GM23248 (cell line): ENCODE measurements at regions not wholly inside any gene's neighbourhood (a gene's known extent, or its start where the extent isn't known, plus 50 kb on each side); places are given as distances from the start of the nearest gene placed in this dataset.

ENCODE experiments used
- DNase-seq: peaks from one replicate; pipeline ENCODE4 v3.0.0-alpha.2; 2015
- H2AFZ ChIP-seq: fragments of 200-600 bp; sonication (generic); 2 replicates; pipeline ENCODE4 v1.6.1; 2016; ENCODE audit warnings: antibody characterized with exemption
- H3F3A ChIP-seq: fragments of 200-600 bp; sonication (generic); 2 replicates; pipeline ENCODE4 v1.6.1; 2016; ENCODE audit warnings: mild to moderate bottlenecking, antibody characterized with exemption, mixed run types; ENCODE audit not compliant: insufficient read depth
- H3K27ac ChIP-seq: fragments of 200-600 bp; sonication (generic); 2 replicates; pipeline ENCODE4 v1.5.1; 2016; ENCODE audit warnings: mild to moderate bottlenecking
- H3K27me3 ChIP-seq: fragments of 200-600 bp; sonication (generic); replicated peaks from 2 replicates; pipeline ENCODE4 v1.6.1; 2016; ENCODE audit warnings: mild to moderate bottlenecking; ENCODE audit not compliant: insufficient read depth
- H3K36me3 ChIP-seq: fragments of 200-600 bp; sonication (generic); 2 replicates; pipeline ENCODE4 v1.6.1; 2016; ENCODE audit warnings: low read depth, mild to moderate bottlenecking
- H3K4me1 ChIP-seq: fragments of 200-600 bp; sonication (generic); 2 replicates; pipeline ENCODE4 v1.6.1; 2016; ENCODE audit warnings: mild to moderate bottlenecking; ENCODE audit not compliant: insufficient read depth
- H3K4me2 ChIP-seq: fragments of 200-600 bp; sonication (generic); one replicate; pipeline ENCODE4 v1.6.1; 2016; ENCODE audit warnings: mild to moderate bottlenecking; ENCODE audit not compliant: unreplicated experiment
- H3K4me3 ChIP-seq: fragments of 200-600 bp; sonication (generic); 2 replicates; pipeline ENCODE4 v1.5.1; 2016; ENCODE audit warnings: mild to moderate bottlenecking
- H3K79me2 ChIP-seq: fragments of 200-600 bp; sonication (generic); 2 replicates; pipeline ENCODE4 v1.6.1; 2016; ENCODE audit warnings: mild to moderate bottlenecking; ENCODE audit not compliant: insufficient read depth
- H3K9ac ChIP-seq: fragments of 200-600 bp; sonication (generic); 2 replicates; pipeline ENCODE4 v1.6.1; 2016; ENCODE audit warnings: mild to moderate bottlenecking
- H3K9me2 ChIP-seq: fragments of 200-600 bp; sonication (generic); 2 replicates; pipeline ENCODE4 v1.6.1; 2016; ENCODE audit warnings: mixed run types, mild to moderate bottlenecking, moderate library complexity; ENCODE audit not compliant: insufficient read depth
- H3K9me3 ChIP-seq: fragments of 200-600 bp; sonication (generic); one replicate; pipeline ENCODE4 v1.6.1; 2017; ENCODE audit warnings: low read depth
- H4K20me1 ChIP-seq: fragments of 200-600 bp; sonication (generic); 2 replicates; pipeline ENCODE4 v1.6.0; 2016; ENCODE audit not compliant: insufficient read depth
- EZH2 ChIP-seq: fragments of 200-600 bp; sonication (generic); IDR thresholded peaks from 2 replicates; pipeline ENCODE4 v1.6.1; 2018; ENCODE audit warnings: antibody characterized with exemption, mild to moderate bottlenecking; ENCODE audit not compliant: insufficient read depth, poor library complexity, severe bottlenecking
- EZH2phosphoT487 ChIP-seq: fragments of 200-600 bp; sonication (generic); IDR thresholded peaks from 2 replicates; pipeline ENCODE4 v1.6.1; 2018; ENCODE audit warnings: antibody characterized with exemption, moderate library complexity, mild to moderate bottlenecking, low read depth; ENCODE audit not compliant: insufficient read depth
- WGBS, 2 experiments: methylation state at CpG; one replicate each; pipeline ENCODE4 v1.1.6; 2015 to 2017; ENCODE audit warnings: low lambda C conversion rate in 2 of 2, low coverage in 1 of 2; ENCODE audit errors: missing lambda C conversion rate in 2 of 2; 5-methylcytosine and 5-hydroxymethylcytosine counted together
- in situ Hi-C: fragments of 300-500 bp; cut with MboI; formaldehyde crosslinking; loops from 2 replicates; pipeline ENCODE4 v1.15.0; 2020

GRCh38 chr16:63458846-63459245, 1422.6 kb upstream of the CDH8 start:
- no peak overlapping the region for H2AFZ ChIP-seq
- no peaks in the 10 kb centered on the region for H3K9me3 ChIP-seq
- in situ Hi-C loops = loop anchor here (25.0 kb wide), 2 partner anchors 1003 to 1528 kb away; no protein-coding TSS in a partner anchor
- no peaks in the 10 kb centered on the region for H3K27me3 ChIP-seq
- TF ChIP-seq EZH2 (no peak), EZH2phosphoT487 (no peak)
- 84 to 98% methylated on average over 5 of the region's 5 CpGs for WGBS, 2 experiments
- no peak overlapping the region for H3K4me3 ChIP-seq
- H3K27ac ChIP-seq = no peak overlapping the region
- no peaks in the 10 kb centered on the region for H3K4me1 ChIP-seq
- no peaks in the 10 kb centered on the region for H3F3A ChIP-seq
- H3K9me2 ChIP-seq = no peaks in the 10 kb centered on the region
- no peaks in the 10 kb centered on the region for H3K36me3 ChIP-seq
- no peak overlapping the region for H3K9ac ChIP-seq
- DNase-seq = no peak
- H3K4me2 ChIP-seq = no peak overlapping the region
- no peaks in the 10 kb centered on the region for H4K20me1 ChIP-seq
- H3K79me2 ChIP-seq = no peaks in the 10 kb centered on the region

- no peak for TF ChIP-seq EZH2
Observed at GRCh38 chr16:63457869-63458268, 1421.6 kb upstream of the CDH8 start.

GRCh38 chr16:63453261-63453660, 1417.0 kb upstream of the CDH8 start:
- Histone ChIP-seq H3K4me3 (no peak overlapping the region), H3K4me2 (no peak overlapping the region), H3K36me3 (no peaks in the 10 kb centered on the region), H3K9me3 (no peaks in the 10 kb centered on the region), H4K20me1 (no peaks in the 10 kb centered on the region), H3F3A (no peaks in the 10 kb centered on the region), H3K4me1 (no peaks in the 10 kb centered on the region), H3K79me2 (no peaks in the 10 kb centered on the region), H3K9me2 (no peaks in the 10 kb centered on the region), H2AFZ (no peak overlapping the region), H3K9ac (no peak overlapping the region), H3K27ac (no peak overlapping the region), H3K27me3 (no peaks in the 10 kb centered on the region)
- no peak for TF ChIP-seq EZH2
- no peak for DNase-seq
- WGBS, 2 experiments = 42 to 51% methylated on average over 3 of the region's 3 CpGs
- in situ Hi-C loops = loop anchor here (25.0 kb wide), 2 partner anchors 1009 to 1534 kb away; no protein-coding TSS in a partner anchor

More at GRCh38 chr16:63457869-63458268, 1421.6 kb upstream of the CDH8 start:
- H3K9me2 ChIP-seq = no peaks in the 10 kb centered on the region
- H3K79me2 ChIP-seq = no peaks in the 10 kb centered on the region
- no peak overlapping the region for H3K4me2 ChIP-seq
- no peaks in the 10 kb centered on the region for H3K36me3 ChIP-seq
- H3K27ac ChIP-seq = no peak overlapping the region
- 45 to 50% methylated on average over 2 of the region's 2 CpGs for WGBS, 2 experiments
- no peak overlapping the region for H3K4me3 ChIP-seq
- no peaks in the 10 kb centered on the region for H4K20me1 ChIP-seq
- no peaks in the 10 kb centered on the region for H3K27me3 ChIP-seq
- H3K4me1 ChIP-seq = no peaks in the 10 kb centered on the region
- H3K9ac ChIP-seq = no peak overlapping the region
- no peaks in the 10 kb centered on the region for H3F3A ChIP-seq
- in situ Hi-C loops = loop anchor here (25.0 kb wide), 2 partner anchors 1004 to 1529 kb away; no protein-coding TSS in a partner anchor
- H2AFZ ChIP-seq = no peak overlapping the region
- DNase-seq = no peak
- no peaks in the 10 kb centered on the region for H3K9me3 ChIP-seq

GRCh38 chr16:63447121-63447520, 1410.9 kb upstream of the CDH8 start:
- Histone ChIP-seq H3K9me3 (no peaks in the 10 kb centered on the region), H3K9ac (no peak overlapping the region), H3K4me1 (no peaks in the 10 kb centered on the region), H3K79me2 (no peaks in the 10 kb centered on the region), H3K4me3 (no peak overlapping the region), H3K27me3 (no peaks in the 10 kb centered on the region), H2AFZ (no peak overlapping the region), H3F3A (no peaks in the 10 kb centered on the region), H3K9me2 (no peaks in the 10 kb centered on the region), H4K20me1 (no peaks in the 10 kb centered on the region), H3K36me3 (no peaks in the 10 kb centered on the region), H3K4me2 (no peak overlapping the region), H3K27ac (no peak overlapping the region)
- in situ Hi-C loops = no loop called here
- no peak for TF ChIP-seq EZH2
- no peak for TF ChIP-seq EZH2phosphoT487
- 35 to 46% methylated on average over 2 of the region's 2 CpGs for WGBS, 2 experiments
- DNase-seq = no peak

- no peaks in the 10 kb centered on the region for H3K36me3 ChIP-seq
- H4K20me1 ChIP-seq = no peaks in the 10 kb centered on the region
- H3K9ac ChIP-seq = no peak overlapping the region
- H3K4me3 ChIP-seq = no peak overlapping the region
- DNase-seq = no peak
- H3K27ac ChIP-seq = no peak overlapping the region
- H3K4me1 ChIP-seq = no peaks in the 10 kb centered on the region
- no peaks in the 10 kb centered on the region for H3F3A ChIP-seq
- in situ Hi-C loops = no loop called here
- H3K79me2 ChIP-seq = no peaks in the 10 kb centered on the region
- no peaks in the 10 kb centered on the region for H3K27me3 ChIP-seq
- no peaks in the 10 kb centered on the region for H3K9me2 ChIP-seq
- H3K4me2 ChIP-seq = no peak overlapping the region
- TF ChIP-seq EZH2 (no peak), EZH2phosphoT487 (no peak)
- no peak overlapping the region for H2AFZ ChIP-seq
- WGBS, 2 experiments = 28 to 34% methylated on average over 5 of the region's 5 CpGs
- no peaks in the 10 kb centered on the region for H3K9me3 ChIP-seq
Observed at GRCh38 chr16:63442246-63442645, 1406.0 kb upstream of the CDH8 start.
